Muscle layer of colon (tissue), 2 donors: ENCODE measurements at regions not wholly inside any gene's neighbourhood (a gene's known extent, or its start where the extent isn't known, plus 50 kb on each side); places are given as distances from the start of the nearest gene placed in this dataset.

Experiments used
- H3K27ac ChIP-seq: one replicate; pipeline ENCODE4 v1.7.0; 2013; ENCODE audit warnings: low read depth, mild to moderate bottlenecking, low read length, moderate library complexity
- H3K27me3 ChIP-seq, 2 donors: one replicate each; pipeline ENCODE4 v1.7.0; 2013; ENCODE audit warnings: low read length in 2 of 2, mild to moderate bottlenecking in 2 of 2; ENCODE audit not compliant: insufficient read depth in 2 of 2, control insufficient read depth in 1 of 2
- H3K36me3 ChIP-seq: one replicate; pipeline ENCODE4 v1.7.0; 2013; ENCODE audit warnings: mild to moderate bottlenecking, low read length; ENCODE audit not compliant: insufficient read depth
- H3K4me1 ChIP-seq: one replicate; pipeline ENCODE4 v1.7.0; 2013; ENCODE audit warnings: mild to moderate bottlenecking, low read length; ENCODE audit not compliant: insufficient read depth
- H3K4me3 ChIP-seq, 2 donors: one replicate each; pipeline ENCODE4 v1.7.0; 2013; ENCODE audit warnings: low read length in 2 of 2, low read depth in 1 of 2, mild to moderate bottlenecking in 1 of 2, moderate library complexity in 1 of 2
- H3K9ac ChIP-seq: one replicate; pipeline ENCODE4 v1.7.0; 2013; ENCODE audit warnings: low read length
- H3K9me3 ChIP-seq: one replicate; pipeline ENCODE4 v1.7.0; 2013; ENCODE audit warnings: mild to moderate bottlenecking, low read length
- donor health status: abdominal sarcoma.
- donor health status: Adenocarcinoma of cecum.

DNA sequence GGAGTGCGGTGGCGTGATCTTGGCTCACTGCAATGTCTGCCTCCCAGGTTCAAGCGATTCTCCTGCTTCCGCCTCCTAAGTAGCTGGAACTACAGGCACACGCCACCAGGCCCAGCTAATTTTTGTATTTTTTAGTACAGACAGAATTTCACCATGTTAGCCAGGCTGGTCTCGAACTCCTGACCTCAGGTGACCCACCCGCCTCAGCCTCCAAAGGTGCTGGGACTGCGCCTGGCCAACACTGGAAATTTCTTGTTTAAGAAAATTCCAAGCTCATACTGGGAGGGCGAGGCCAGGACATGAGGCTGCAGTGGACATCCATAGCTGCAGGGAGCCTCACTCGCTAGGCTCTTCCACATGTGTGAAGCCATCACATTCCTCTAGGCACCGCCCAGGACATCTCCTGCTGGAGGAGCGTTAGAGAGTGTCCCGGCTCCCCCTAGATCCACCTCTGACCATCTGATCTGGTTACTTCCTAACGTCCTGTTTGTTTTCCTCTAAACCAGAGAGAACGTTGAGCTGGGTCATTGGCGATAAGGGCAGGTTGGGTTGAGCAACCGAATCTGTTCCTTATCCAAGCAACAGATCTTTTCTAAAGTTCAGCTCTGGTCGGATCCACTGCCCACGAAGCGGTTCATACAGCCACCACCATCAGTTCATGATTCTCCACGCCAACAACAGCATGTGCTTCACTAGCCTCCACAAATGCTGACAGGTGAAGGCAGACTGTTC lies 108.2 kb upstream of the MED13L start:
- no peak overlapping the region for H3K9ac ChIP-seq
- peaks cover 12% of the 10 kb centered on the region for H3K4me1 ChIP-seq
- H3K27ac ChIP-seq = no peak overlapping the region
- no peaks in the 10 kb centered on the region for H3K27me3 ChIP-seq
- peaks cover under 1% of the 10 kb centered on the region for H3K9me3 ChIP-seq
- no peaks in the 10 kb centered on the region for H3K36me3 ChIP-seq
- no peak overlapping the region for H3K4me3 ChIP-seq

DNA sequence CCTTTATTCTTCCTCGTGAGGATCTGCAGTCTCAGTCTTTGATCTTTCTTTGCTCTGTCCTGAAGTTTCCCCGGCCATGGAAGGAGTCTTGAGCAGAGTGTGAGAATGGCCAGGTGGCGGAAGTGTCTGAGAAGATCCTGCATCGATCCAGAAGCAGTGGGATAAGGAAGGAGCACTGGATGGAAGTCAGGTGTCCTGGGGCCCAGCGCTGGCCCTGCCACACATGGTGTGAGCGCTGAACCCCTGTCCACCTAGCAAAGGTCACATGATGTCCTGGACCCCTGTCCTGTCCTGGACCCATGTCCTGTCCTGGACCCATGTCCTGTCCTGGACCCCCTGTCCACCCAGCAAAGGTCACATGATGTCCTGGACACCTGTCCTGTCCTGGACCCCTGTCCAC lies 111.8 kb upstream of the MED13L start:
- Histone ChIP-seq H3K9me3 (peaks cover 5% of the 10 kb centered on the region), H3K27ac (no peak overlapping the region), H3K4me1 (no peaks in the 10 kb centered on the region), H3K27me3 (no peaks in the 10 kb centered on the region), H3K9ac (no peak overlapping the region), H3K36me3 (no peaks in the 10 kb centered on the region), H3K4me3 (no peak overlapping the region)

GRCh38 chr12:116389990-116390389 lies 112.5 kb upstream of the MED13L start:
- H3K36me3 ChIP-seq = no peaks in the 10 kb centered on the region
- H3K9me3 ChIP-seq = peaks cover 5% of the 10 kb centered on the region
- H3K27ac ChIP-seq = no peak overlapping the region
- H3K4me1 ChIP-seq = no peaks in the 10 kb centered on the region
- no peak overlapping the region for H3K4me3 ChIP-seq
- H3K9ac ChIP-seq = no peak overlapping the region
- H3K27me3 ChIP-seq = no peaks in the 10 kb centered on the region

- H3K4me1 ChIP-seq = no peaks in the 10 kb centered on the region
- no peak overlapping the region for H3K27ac ChIP-seq
These were observed 113.2 kb upstream of the MED13L start for GRCh38 chr12:116390401-116391335.

DNA sequence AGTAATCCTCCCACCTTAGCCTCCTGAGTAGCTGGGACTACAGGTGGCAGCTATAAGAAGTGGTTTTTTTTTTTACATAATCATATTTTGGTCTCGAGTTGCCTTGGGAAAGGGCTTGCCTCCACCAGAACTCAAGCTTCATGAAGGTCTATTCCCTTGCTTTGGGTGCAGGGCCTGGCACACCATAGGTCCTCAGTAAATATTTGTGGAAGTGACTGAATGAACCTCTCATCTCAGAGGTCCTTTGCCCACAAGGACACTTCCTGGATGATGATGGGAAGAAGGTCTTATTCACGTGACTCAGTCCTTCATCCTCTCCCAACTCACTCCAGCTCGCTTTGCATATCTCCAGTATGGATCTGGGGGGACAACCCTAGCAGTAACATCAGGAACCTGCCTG lies 114.0 kb upstream of the MED13L start:
- Histone ChIP-seq H3K4me1 (no peaks in the 10 kb centered on the region), H3K36me3 (no peaks in the 10 kb centered on the region), H3K9ac (no peak overlapping the region), H3K27ac (no peak overlapping the region), H3K9me3 (peaks cover 5% of the 10 kb centered on the region), H3K27me3 (no peaks in the 10 kb centered on the region), H3K4me3 (no peak overlapping the region)

More at GRCh38 chr12:116390401-116391335, 113.2 kb upstream of the MED13L start:
- Histone ChIP-seq H3K9me3 (peaks cover 5% of the 10 kb centered on the region), H3K9ac (no peak overlapping the region), H3K36me3 (no peaks in the 10 kb centered on the region), H3K4me3 (no peak overlapping the region), H3K27me3 (no peaks in the 10 kb centered on the region)

- no peaks in the 10 kb centered on the region for H3K36me3 ChIP-seq
- no peak overlapping the region for H3K27ac ChIP-seq
- no peak overlapping the region for H3K9ac ChIP-seq
- peaks cover 5% of the 10 kb centered on the region for H3K9me3 ChIP-seq
- no peak overlapping the region for H3K4me3 ChIP-seq
- H3K4me1 ChIP-seq = no peaks in the 10 kb centered on the region
- no peaks in the 10 kb centered on the region for H3K27me3 ChIP-seq
These were observed 114.6 kb upstream of the MED13L start for GRCh38 chr12:116392061-116392460.

- no peak overlapping the region for H3K4me3 ChIP-seq
These were observed 115.8 kb upstream of the MED13L start for GRCh38 chr12:116393255-116393654.

DNA sequence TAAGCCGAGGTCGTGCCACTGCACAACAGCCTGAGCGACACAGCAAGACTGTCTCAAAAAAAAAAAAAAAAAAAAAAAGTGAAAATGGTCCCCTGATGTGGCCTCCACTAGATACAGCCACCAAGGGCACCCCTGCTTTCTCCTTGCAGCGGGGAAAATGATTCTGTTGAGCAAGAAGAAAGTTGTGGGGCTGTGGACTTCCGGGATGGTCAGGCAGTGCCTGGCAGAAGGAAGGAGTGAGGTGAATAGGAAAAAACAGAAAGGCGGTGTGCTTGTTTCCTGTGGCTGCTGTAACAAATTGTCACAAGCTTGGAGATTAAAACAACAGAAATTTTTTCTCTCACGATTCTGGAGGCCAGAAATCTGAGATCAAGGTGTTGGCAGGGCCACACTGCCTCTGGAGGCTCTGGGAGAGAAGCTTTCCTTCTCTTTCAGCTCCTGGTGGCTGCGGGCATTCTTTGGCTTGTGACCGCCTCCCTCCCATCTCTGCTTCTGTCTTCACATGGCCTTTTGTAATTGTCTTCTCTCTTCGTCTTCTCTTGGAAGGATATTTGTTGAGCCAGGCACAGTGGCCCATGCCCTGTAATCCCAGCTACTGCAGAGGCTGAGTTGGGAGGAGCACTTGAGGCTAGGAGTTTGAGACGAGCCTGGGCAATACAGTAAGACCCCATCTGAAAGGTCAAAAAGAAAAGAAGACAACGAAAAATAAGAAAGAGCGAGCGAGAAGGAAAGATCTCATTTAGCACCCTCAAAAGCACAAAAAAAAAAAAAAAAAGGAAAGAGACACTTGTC lies 116.6 kb upstream of the MED13L start:
- no peak overlapping the region for H3K4me3 ChIP-seq
- no peaks in the 10 kb centered on the region for H3K36me3 ChIP-seq
- peaks cover 5% of the 10 kb centered on the region for H3K9me3 ChIP-seq
- no peaks in the 10 kb centered on the region for H3K27me3 ChIP-seq
- H3K9ac ChIP-seq = no peak overlapping the region
- H3K27ac ChIP-seq = no peak overlapping the region
- H3K4me1 ChIP-seq = no peaks in the 10 kb centered on the region

More at GRCh38 chr12:116393255-116393654, 115.8 kb upstream of the MED13L start:
- Histone ChIP-seq H3K9me3 (peaks cover 5% of the 10 kb centered on the region), H3K4me1 (no peaks in the 10 kb centered on the region), H3K27ac (no peak overlapping the region), H3K27me3 (no peaks in the 10 kb centered on the region), H3K9ac (no peak overlapping the region), H3K36me3 (no peaks in the 10 kb centered on the region)

GRCh38 chr12:116395396-116395795 lies 117.9 kb upstream of the MED13L start:
- no peak overlapping the region for H3K9ac ChIP-seq
- H3K4me1 ChIP-seq = no peaks in the 10 kb centered on the region
- peaks cover 5% of the 10 kb centered on the region for H3K9me3 ChIP-seq
- no peak overlapping the region for H3K27ac ChIP-seq
- no peaks in the 10 kb centered on the region for H3K36me3 ChIP-seq
- no peaks in the 10 kb centered on the region for H3K27me3 ChIP-seq
- no peak overlapping the region for H3K4me3 ChIP-seq

DNA sequence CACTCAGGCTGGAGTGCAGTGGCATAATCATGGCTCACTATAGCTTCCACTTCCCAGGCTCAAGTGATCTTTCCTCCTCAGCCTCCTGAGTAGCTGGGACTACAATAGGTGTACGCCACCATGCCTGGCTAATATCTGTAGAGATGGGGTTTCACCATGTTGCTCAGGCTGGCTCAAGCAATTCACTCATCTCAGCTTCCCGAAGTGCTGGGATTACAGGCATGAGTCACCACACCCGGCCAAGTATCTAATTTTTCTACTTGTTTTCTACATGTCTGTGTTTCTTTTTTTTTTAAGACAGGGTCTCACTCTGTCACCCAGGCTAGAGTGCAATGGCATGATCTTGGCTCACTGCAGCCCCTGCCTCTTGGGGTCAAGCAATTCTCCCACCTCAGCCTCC lies 119.7 kb upstream of the MED13L start:
- Histone ChIP-seq H3K9ac (no peak overlapping the region), H3K9me3 (no peaks in the 10 kb centered on the region), H3K4me1 (no peaks in the 10 kb centered on the region), H3K4me3 (no peak overlapping the region), H3K27ac (no peak overlapping the region), H3K36me3 (no peaks in the 10 kb centered on the region), H3K27me3 (no peaks in the 10 kb centered on the region)

GRCh38 chr12:116398193-116398592 lies 120.7 kb upstream of the MED13L start:
- Histone ChIP-seq H3K4me1 (no peaks in the 10 kb centered on the region), H3K9ac (no peak overlapping the region), H3K27me3 (no peaks in the 10 kb centered on the region), H3K36me3 (no peaks in the 10 kb centered on the region), H3K27ac (no peak overlapping the region), H3K9me3 (no peaks in the 10 kb centered on the region), H3K4me3 (no peak overlapping the region)
